PC-3 (cell line): ENCODE measurements at regions not wholly inside any gene's neighbourhood (a gene's known extent, or its start where the extent isn't known, plus 50 kb on each side); places are given as distances from the start of the nearest gene placed in this dataset.

Experiments used
- EZH2 ChIP-seq: fragments of 300-600 bp; sonication (generic); IDR thresholded peaks from one replicate; pipeline ENCODE4 v1.6.1; 2017; ENCODE audit warnings: antibody characterized with exemption, mild to moderate bottlenecking, low read length; ENCODE audit not compliant: unreplicated experiment
- TF ChIP-seq, protein P1 (sequence below): fragments of 300-600 bp; sonication (generic); conservative IDR thresholded peaks from 2 replicates; pipeline ENCODE4 v1.5.1; 2017; ENCODE audit warnings: antibody characterized with exemption, low read depth, mild to moderate bottlenecking, low read length

- TF ChIP-seq, protein P1, sequence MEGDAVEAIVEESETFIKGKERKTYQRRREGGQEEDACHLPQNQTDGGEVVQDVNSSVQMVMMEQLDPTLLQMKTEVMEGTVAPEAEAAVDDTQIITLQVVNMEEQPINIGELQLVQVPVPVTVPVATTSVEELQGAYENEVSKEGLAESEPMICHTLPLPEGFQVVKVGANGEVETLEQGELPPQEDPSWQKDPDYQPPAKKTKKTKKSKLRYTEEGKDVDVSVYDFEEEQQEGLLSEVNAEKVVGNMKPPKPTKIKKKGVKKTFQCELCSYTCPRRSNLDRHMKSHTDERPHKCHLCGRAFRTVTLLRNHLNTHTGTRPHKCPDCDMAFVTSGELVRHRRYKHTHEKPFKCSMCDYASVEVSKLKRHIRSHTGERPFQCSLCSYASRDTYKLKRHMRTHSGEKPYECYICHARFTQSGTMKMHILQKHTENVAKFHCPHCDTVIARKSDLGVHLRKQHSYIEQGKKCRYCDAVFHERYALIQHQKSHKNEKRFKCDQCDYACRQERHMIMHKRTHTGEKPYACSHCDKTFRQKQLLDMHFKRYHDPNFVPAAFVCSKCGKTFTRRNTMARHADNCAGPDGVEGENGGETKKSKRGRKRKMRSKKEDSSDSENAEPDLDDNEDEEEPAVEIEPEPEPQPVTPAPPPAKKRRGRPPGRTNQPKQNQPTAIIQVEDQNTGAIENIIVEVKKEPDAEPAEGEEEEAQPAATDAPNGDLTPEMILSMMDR: no peak
- TF ChIP-seq EZH2: no peak
Measured at GRCh38 chr3:78123058-78123457, 1083.2 kb downstream of the ROBO2 start.
